Kidney (tissue), 13 donors: ENCODE measurements at regions not wholly inside any gene's neighbourhood (a gene's known extent, or its start where the extent isn't known, plus 50 kb on each side); places are given as distances from the start of the nearest gene placed in this dataset.

ENCODE experiments used
- DNase-seq, 5 donors: peaks; one replicate each; pipeline ENCODE4 v3.0.0-alpha.2; 2013 to 2020
- FAIRE-seq: peaks from 2 replicates; lab custom pipeline; 2012; peaks lifted over from hg19 to GRCh38; lab: Jason Lieb, UNC
- H3K27ac ChIP-seq, 2 donors: one replicate each; pipeline ENCODE4 v1.7.0; 2013; ENCODE audit warnings: low read depth in 2 of 2, low read length in 2 of 2, inconsistent platforms in 1 of 2
- H3K27me3 ChIP-seq: one replicate; pipeline ENCODE4 v1.7.1; 2013; ENCODE audit warnings: low read length, inconsistent platforms; ENCODE audit not compliant: control insufficient read depth, insufficient read depth
- H3K36me3 ChIP-seq, 3 donors: one replicate each; pipeline versions ENCODE4 v1.7.0 to v1.7.1; 2013; ENCODE audit warnings: low read length in 3 of 3, control low read depth in 1 of 3, inconsistent platforms in 1 of 3; ENCODE audit not compliant: insufficient read depth in 3 of 3, control insufficient read depth in 2 of 3
- H3K4me1 ChIP-seq, 3 donors: one replicate each; pipeline versions ENCODE4 v1.7.0 to v1.7.1; 2013; ENCODE audit warnings: low read length in 3 of 3, inconsistent platforms in 1 of 3, low read depth in 1 of 3; ENCODE audit not compliant: control insufficient read depth in 2 of 3, insufficient read depth in 2 of 3
- H3K4me3 ChIP-seq, 3 donors: one replicate each; pipeline versions ENCODE4 v1.7.0 to v1.8.1; 2013; ENCODE audit warnings: low read length in 3 of 3, control low read depth in 1 of 3, inconsistent platforms in 1 of 3
- H3K9ac ChIP-seq, 3 donors: one replicate each; pipeline versions ENCODE4 v1.7.0 to v1.7.1; 2013; ENCODE audit warnings: low read length in 3 of 3, control low read depth in 1 of 3, inconsistent platforms in 1 of 3
- H3K9me3 ChIP-seq, 3 donors: one replicate each; pipeline versions ENCODE4 v1.7.0 to v1.7.1; 2013; ENCODE audit warnings: low read length in 3 of 3, control low read depth in 1 of 3, inconsistent platforms in 1 of 3; ENCODE audit not compliant: control insufficient read depth in 2 of 3, insufficient read depth in 1 of 3
- intact Hi-C: fragments of 100-400 bp; cut with DNase I; formaldehyde crosslinking; loops from one replicate; pipeline ENCODE4 v1.11.1; 2022
- TF ChIP-seq, protein P1 (sequence below): IDR thresholded peaks from 3 replicates; pipeline ENCODE4 v1.5.1; 2012; ENCODE audit warnings: mild to moderate bottlenecking, moderate library complexity, borderline replicate concordance; ENCODE audit not compliant: insufficient read depth; ENCODE audit errors: extremely low read depth
- donor health status: control.
- donor health status: control.
- donor health status: control.
- donor health status: control.
- donor health status: control.
- donor health status: DM: yes; HTN: yes; CAD: no.
- donor health status: Normal renal cell carcinoma (clear cell type).

DNA sequence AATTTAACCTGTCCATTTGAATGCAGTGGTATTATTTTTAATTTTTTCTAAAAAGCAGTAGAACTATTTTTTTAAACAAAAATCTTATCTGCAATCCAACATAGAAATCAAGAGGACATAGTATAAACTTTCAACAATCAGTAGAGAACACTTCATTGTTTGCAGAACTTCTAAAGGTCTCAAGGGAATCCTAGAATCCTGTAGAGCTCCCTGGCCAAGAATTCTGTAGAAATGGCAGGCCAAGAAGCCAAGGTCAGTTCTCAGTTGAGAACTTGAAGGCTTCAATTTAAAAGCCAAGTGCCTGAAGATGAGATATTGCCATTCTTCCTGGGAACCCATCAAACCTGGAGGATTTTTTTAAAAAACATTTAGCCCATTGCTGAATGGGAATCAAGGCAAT, 199.2 kb upstream of the KLF4 start:
- TF ChIP-seq, protein P1, sequence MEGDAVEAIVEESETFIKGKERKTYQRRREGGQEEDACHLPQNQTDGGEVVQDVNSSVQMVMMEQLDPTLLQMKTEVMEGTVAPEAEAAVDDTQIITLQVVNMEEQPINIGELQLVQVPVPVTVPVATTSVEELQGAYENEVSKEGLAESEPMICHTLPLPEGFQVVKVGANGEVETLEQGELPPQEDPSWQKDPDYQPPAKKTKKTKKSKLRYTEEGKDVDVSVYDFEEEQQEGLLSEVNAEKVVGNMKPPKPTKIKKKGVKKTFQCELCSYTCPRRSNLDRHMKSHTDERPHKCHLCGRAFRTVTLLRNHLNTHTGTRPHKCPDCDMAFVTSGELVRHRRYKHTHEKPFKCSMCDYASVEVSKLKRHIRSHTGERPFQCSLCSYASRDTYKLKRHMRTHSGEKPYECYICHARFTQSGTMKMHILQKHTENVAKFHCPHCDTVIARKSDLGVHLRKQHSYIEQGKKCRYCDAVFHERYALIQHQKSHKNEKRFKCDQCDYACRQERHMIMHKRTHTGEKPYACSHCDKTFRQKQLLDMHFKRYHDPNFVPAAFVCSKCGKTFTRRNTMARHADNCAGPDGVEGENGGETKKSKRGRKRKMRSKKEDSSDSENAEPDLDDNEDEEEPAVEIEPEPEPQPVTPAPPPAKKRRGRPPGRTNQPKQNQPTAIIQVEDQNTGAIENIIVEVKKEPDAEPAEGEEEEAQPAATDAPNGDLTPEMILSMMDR = no peak
- Histone ChIP-seq H3K36me3 (no peaks in the 10 kb centered on the region), H3K27me3 (no peaks in the 10 kb centered on the region), H3K4me1 (no peaks in the 10 kb centered on the region), H3K9ac (no peak overlapping the region), H3K9me3 (no peaks in the 10 kb centered on the region), H3K4me3 (no peak overlapping the region), H3K27ac (no peak overlapping the region)
- no peak for DNase-seq
- no peak for FAIRE-seq
- intact Hi-C loops = no loop called here

DNA sequence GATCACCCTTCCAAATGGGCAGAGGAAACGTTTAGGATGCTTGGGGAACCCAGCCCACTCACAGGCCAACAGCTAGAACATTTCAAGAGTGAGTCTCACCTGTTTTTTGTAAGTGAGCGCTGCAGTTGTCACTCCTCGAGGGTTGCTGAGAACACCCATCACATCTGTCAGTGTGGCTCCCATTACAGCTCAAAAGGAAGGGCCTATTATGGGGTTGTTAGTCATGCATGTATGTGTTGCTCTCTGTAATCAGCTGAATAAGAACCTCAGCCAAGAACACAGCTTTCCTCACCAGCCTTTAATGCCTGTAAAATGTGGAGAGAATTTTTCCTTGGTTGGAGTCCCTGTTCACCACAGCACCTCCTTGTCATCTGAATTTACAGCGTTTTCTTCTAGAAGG, 196.3 kb upstream of the KLF4 start:
- TF ChIP-seq, protein P1 = no peak
- no peaks in the 10 kb centered on the region for H3K9me3 ChIP-seq
- intact Hi-C loops = no loop called here
- H3K36me3 ChIP-seq = no peaks in the 10 kb centered on the region
- no peak overlapping the region for H3K9ac ChIP-seq
- H3K4me1 ChIP-seq = no peaks in the 10 kb centered on the region
- DNase-seq = no peak
- H3K27me3 ChIP-seq = no peaks in the 10 kb centered on the region
- FAIRE-seq = no peak
- H3K4me3 ChIP-seq = no peak overlapping the region
- no peak overlapping the region for H3K27ac ChIP-seq

DNA sequence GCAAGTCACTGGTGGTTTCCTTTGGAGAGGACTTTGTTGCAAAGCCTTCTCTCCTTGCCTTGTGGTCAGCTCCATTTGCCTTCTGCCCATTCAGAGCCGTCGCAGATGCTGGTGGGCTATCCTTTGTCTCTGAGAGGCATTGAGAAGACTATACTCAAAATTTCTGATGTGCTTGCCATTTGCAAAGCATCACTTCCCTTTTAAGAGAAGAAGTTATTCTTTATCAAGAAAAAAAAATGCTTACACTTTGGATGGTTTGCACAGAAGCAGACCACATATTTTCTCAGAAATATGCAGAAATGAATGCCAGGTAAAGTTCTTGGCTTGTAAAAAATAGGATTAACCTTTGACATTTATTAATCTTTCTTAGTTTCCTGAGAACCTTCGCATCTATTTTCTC, 195.8 kb upstream of the KLF4 start:
- Histone ChIP-seq H3K4me3 (no peak overlapping the region), H3K4me1 (no peaks in the 10 kb centered on the region), H3K9me3 (no peaks in the 10 kb centered on the region), H3K27me3 (no peaks in the 10 kb centered on the region), H3K27ac (no peak overlapping the region), H3K36me3 (no peaks in the 10 kb centered on the region), H3K9ac (no peak overlapping the region)
- TF ChIP-seq, protein P1 = no peak
- intact Hi-C loops = no loop called here
- DNase-seq = no peak
- no peak for FAIRE-seq

DNA sequence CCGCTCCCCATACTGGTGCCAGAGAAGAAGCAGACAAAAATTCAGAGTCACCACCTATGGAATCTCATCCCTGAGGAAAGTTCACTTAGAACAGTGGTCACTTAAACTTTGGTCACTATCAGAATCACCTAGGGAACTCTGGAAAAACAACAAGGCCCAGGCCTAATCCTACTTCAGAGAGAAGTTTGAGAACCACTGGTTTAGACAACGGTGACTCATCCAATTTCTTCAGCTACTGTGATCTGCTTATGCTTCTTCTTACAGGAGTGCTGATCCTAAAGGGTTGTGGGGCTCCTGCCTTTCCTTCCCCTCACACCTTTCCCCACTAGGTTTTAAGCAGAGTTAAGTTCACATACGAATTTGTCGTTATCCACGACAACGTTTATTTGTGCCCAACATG, 194.7 kb upstream of the KLF4 start:
- H3K9ac ChIP-seq = no peak overlapping the region
- no peaks in the 10 kb centered on the region for H3K27me3 ChIP-seq
- H3K4me3 ChIP-seq = no peak overlapping the region
- no peak for FAIRE-seq
- H3K27ac ChIP-seq = no peak overlapping the region
- TF ChIP-seq, protein P1 = no peak
- no peaks in the 10 kb centered on the region for H3K4me1 ChIP-seq
- H3K36me3 ChIP-seq = no peaks in the 10 kb centered on the region
- no peaks in the 10 kb centered on the region for H3K9me3 ChIP-seq
- intact Hi-C loops = no loop called here
- DNase-seq = no peak
